Caco-2 (cell line): ENCODE measurements at regions not wholly inside any gene's neighbourhood (a gene's known extent, or its start where the extent isn't known, plus 50 kb on each side); places are given as distances from the start of the nearest gene placed in this dataset.
"Not testable (repeated sequence)": the region's sequence is repeated elsewhere in the genome, so short reads cannot be mapped to it uniquely, and the experiment has no call there.

Experiments
- BruUV-seq: library from RNA; stranded (reverse); fragments of 400-500 nt; replicated peaks from 2 replicates; lab custom pipeline; 2021; lab: Mats Ljungman, UMichigan
- CTCF ChIA-PET: fragments of 300-600 bp; sonication (Branson Sonifier 250); formaldehyde crosslinking; loops from one replicate; lab custom pipeline; 2022; ENCODE audit warnings: antibody characterized with exemption; lab: Charles Lee
- POLR2A ChIA-PET: fragments of 300-600 bp; sonication (Branson Sonifier 250); formaldehyde crosslinking; loops from one replicate; lab custom pipeline; 2022; ENCODE audit warnings: antibody characterized with exemption; lab: Charles Lee
- DNase-seq, 2 experiments: peaks; one replicate each; pipeline versions ENCODE4 v3.0.0 to v3.0.0-alpha.2; 2020 to 2022
- H3K27me3 ChIP-seq: replicated peaks from 2 replicates; pipeline ENCODE4 v1.6.0; 2011; ENCODE audit warnings: low read length; ENCODE audit not compliant: control insufficient read depth, insufficient read depth
- H3K36me3 ChIP-seq: 2 replicates; pipeline ENCODE4 v1.5.1; 2011; ENCODE audit warnings: low read length; ENCODE audit not compliant: control insufficient read depth, insufficient read depth
- H3K4me1 ChIP-seq: fragments of 250-450 bp; sonication (Bioruptor Pico); 2 replicates; pipeline ENCODE4 v1.5.1; 2020; ENCODE audit warnings: mild to moderate bottlenecking
- H3K4me3 ChIP-seq: 2 replicates; pipeline ENCODE4 v1.5.1; 2011; ENCODE audit warnings: low read depth, mild to moderate bottlenecking, control low read depth, low read length
- H3K9me3 ChIP-seq: fragments of 250-450 bp; sonication (Bioruptor Pico); 2 replicates; pipeline ENCODE4 v1.5.1; 2020; ENCODE audit warnings: mild to moderate bottlenecking, moderate library complexity
- H3K27ac Mint-ChIP-seq: one replicate; pipeline ENCODE4 v1.8.0; 2022; ENCODE audit warnings: mixed read lengths; ENCODE audit not compliant: unreplicated experiment
- H3K27me3 Mint-ChIP-seq: one replicate; pipeline ENCODE4 v1.8.0; 2022; ENCODE audit warnings: mixed read lengths; ENCODE audit not compliant: insufficient read depth, unreplicated experiment
- H3K36me3 Mint-ChIP-seq: one replicate; pipeline ENCODE4 v1.8.0; 2022; ENCODE audit warnings: mild to moderate bottlenecking, mixed read lengths; ENCODE audit not compliant: insufficient read depth, unreplicated experiment
- H3K4me1 Mint-ChIP-seq: one replicate; pipeline ENCODE4 v1.8.0; 2022; ENCODE audit warnings: low read depth, mixed read lengths; ENCODE audit not compliant: unreplicated experiment
- H3K4me3 Mint-ChIP-seq: one replicate; pipeline ENCODE4 v1.8.0; 2022; ENCODE audit warnings: mild to moderate bottlenecking, moderate library complexity, mixed read lengths; ENCODE audit not compliant: unreplicated experiment
- H3K9me3 Mint-ChIP-seq: one replicate; pipeline ENCODE4 v1.8.0; 2022; ENCODE audit warnings: mixed read lengths; ENCODE audit not compliant: unreplicated experiment
- CTCF ChIP-seq, 2 experiments: fragments of 200-600 bp in 1 of 2; IDR thresholded peaks; 1 replicate in 1 of 2; 2 replicates in 1 of 2; pipeline versions ENCODE4 v1.5.1 to v1.8.0; 2011 to 2022; ENCODE audit warnings: antibody characterized with exemption in 1 of 2, control low read depth in 1 of 2, inconsistent platforms in 1 of 2, low read depth in 1 of 2, low read length in 1 of 2, mild to moderate bottlenecking in 1 of 2, moderate library complexity in 1 of 2; ENCODE audit not compliant: insufficient read depth in 1 of 2, severe bottlenecking in 1 of 2, unreplicated experiment in 1 of 2
- intact Hi-C: fragments of 100-400 bp; cut with micrococcal nuclease; formaldehyde crosslinking; loops from one replicate; pipeline ENCODE4 v1.10.0; 2022; ENCODE audit not compliant: unreplicated experiment

- no peaks in the 10 kb centered on the region for H3K9me3 ChIP-seq
- Mint-ChIP-seq H3K4me1 (no peaks in the 10 kb centered on the region), H3K27me3 (no peaks in the 10 kb centered on the region), H3K9me3 (peaks cover 2% of the 10 kb centered on the region), H3K4me3 (no peak overlapping the region), H3K36me3 (no peaks in the 10 kb centered on the region), H3K27ac (no peak overlapping the region)
- BruUV-seq: no TSS peak
- H3K4me3 ChIP-seq: no peak overlapping the region
- CTCF ChIA-PET: no interaction called here
- H3K4me1 ChIP-seq: no peaks in the 10 kb centered on the region
- no peaks in the 10 kb centered on the region for H3K27me3 ChIP-seq
- intact Hi-C loops: no loop called here
- H3K36me3 ChIP-seq: no peaks in the 10 kb centered on the region
- no peak for DNase-seq
- TF ChIP-seq CTCF (IDR thresholded peaks at IDR 0.05; ENCODE audit: insufficient read depth in 1 of 2, low read depth in 1 of 2, low read length in 1 of 2, severe bottlenecking in 1 of 2, unreplicated experiment in 1 of 2): no peak
- POLR2A ChIA-PET: no interaction called here
These were observed 94.0 kb downstream of the IFI44 start for GRCh38 chr1:78743626-78744025.

GRCh38 chr1:78745111-78745510 lies 95.5 kb downstream of the IFI44 start:
- Histone ChIP-seq H3K9me3 (no peaks in the 10 kb centered on the region), H3K4me3 (no peak overlapping the region), H3K4me1 (no peaks in the 10 kb centered on the region), H3K27me3 (no peaks in the 10 kb centered on the region), H3K36me3 (no peaks in the 10 kb centered on the region)
- Mint-ChIP-seq H3K27me3 (peaks cover 8% of the 10 kb centered on the region), H3K4me3 (no peak overlapping the region), H3K4me1 (no peaks in the 10 kb centered on the region), H3K36me3 (no peaks in the 10 kb centered on the region), H3K9me3 (no peaks in the 10 kb centered on the region), H3K27ac (no peak overlapping the region)
- TF ChIP-seq CTCF (IDR thresholded peaks at IDR 0.05; ENCODE audit: insufficient read depth in 1 of 2, low read depth in 1 of 2, low read length in 1 of 2, severe bottlenecking in 1 of 2, unreplicated experiment in 1 of 2): no peak
- ChIA-PET POLR2A (no interaction called here), CTCF (no interaction called here)
- BruUV-seq: no TSS peak
- intact Hi-C loops: no loop called here
- DNase-seq: no peak

GRCh38 chr1:78753679-78754078 lies 104.0 kb downstream of the IFI44 start:
- intact Hi-C loops, H3K9me3 ChIP-seq, CTCF ChIA-PET, H3K36me3 Mint-ChIP-seq, H3K27me3 Mint-ChIP-seq, DNase-seq, POLR2A ChIA-PET, H3K4me1 Mint-ChIP-seq, H3K4me3 Mint-ChIP-seq, H3K4me3 ChIP-seq, BruUV-seq, H3K9me3 Mint-ChIP-seq, H3K36me3 ChIP-seq, H3K27me3 ChIP-seq, H3K4me1 ChIP-seq, H3K27ac Mint-ChIP-seq: not testable (repeated sequence)

GRCh38 chr1:78755986-78756385 lies 106.4 kb downstream of the IFI44 start:
- no peaks in the 10 kb centered on the region for H3K36me3 ChIP-seq
- no peak overlapping the region for H3K4me3 ChIP-seq
- ChIA-PET POLR2A (no interaction called here), CTCF (no interaction called here)
- no peaks in the 10 kb centered on the region for H3K9me3 Mint-ChIP-seq
- H3K27me3 Mint-ChIP-seq: no peaks in the 10 kb centered on the region
- intact Hi-C loops: no loop called here
- DNase-seq: no peak
- no peaks in the 10 kb centered on the region for H3K36me3 Mint-ChIP-seq
- H3K4me1 Mint-ChIP-seq: no peaks in the 10 kb centered on the region
- no peak overlapping the region for H3K4me3 Mint-ChIP-seq
- no TSS peak for BruUV-seq
- H3K27ac Mint-ChIP-seq: no peak overlapping the region
- no peaks in the 10 kb centered on the region for H3K9me3 ChIP-seq
- TF ChIP-seq CTCF (IDR thresholded peaks at IDR 0.05; ENCODE audit: insufficient read depth in 1 of 2, low read depth in 1 of 2, low read length in 1 of 2, severe bottlenecking in 1 of 2, unreplicated experiment in 1 of 2): no peak
- H3K27me3 ChIP-seq: no peaks in the 10 kb centered on the region
- H3K4me1 ChIP-seq: no peaks in the 10 kb centered on the region
